ENCODE measurements at regions not wholly inside any gene's neighbourhood (a gene's known extent, or its start where the extent isn't known, plus 50 kb on each side); places are given as distances from the start of the nearest gene placed in this dataset.

DNA sequence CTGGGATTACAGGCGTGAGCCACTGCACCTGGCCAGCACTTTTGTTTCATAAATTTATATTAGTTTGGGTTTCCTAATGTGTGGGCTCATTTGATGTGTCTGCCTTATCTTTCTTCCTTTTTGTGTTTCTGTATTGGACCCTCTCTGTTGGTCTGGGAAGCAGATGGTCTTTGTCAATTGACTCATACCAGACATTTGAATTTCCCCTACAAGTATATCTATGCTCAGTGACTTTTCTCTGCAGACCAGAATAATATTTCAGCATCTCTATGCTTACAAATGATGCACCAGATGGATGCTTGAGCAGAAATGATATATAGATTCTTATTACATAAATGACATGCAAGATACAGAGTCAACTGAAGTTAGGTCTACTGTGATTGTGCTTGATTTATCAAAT lies 329.9 kb upstream of the SLCO3A1 start (continued):
- TF ChIP-seq FOSL1 (IDR thresholded peaks at IDR 0.05; ENCODE audit: low read depth): no peak
- no peak for TF ChIP-seq ZNF274 (IDR thresholded peaks at IDR 0.05; ENCODE audit: low read depth, low read length)

DNA sequence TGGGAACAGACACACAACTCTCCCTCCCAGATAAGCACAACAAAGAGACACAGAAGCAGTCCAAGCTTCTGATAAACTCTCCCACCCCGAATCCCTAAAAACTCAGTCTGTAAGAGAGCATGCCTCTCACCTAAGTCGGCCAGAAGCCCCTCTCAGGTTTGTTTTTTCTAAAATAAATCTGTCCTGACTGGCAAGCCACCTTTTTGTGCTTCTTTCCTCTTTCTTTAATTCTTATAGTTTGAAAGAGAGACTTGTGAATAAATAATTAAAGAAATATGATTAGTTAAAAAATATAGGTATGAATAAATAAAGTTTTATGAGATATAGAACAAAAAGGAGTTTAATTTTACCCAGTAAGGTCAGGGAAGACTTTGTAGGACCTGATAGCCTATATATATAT lies 329.0 kb upstream of the SLCO3A1 start:
- RAD21 ChIA-PET (ENCODE audit: low non-redundant PET in 1 of 2, low total read pairs in 2 of 2, uncharacterized antibody in 2 of 2, unreplicated experiment in 2 of 2): no interaction called here
- TF ChIP-seq, protein P1, sequence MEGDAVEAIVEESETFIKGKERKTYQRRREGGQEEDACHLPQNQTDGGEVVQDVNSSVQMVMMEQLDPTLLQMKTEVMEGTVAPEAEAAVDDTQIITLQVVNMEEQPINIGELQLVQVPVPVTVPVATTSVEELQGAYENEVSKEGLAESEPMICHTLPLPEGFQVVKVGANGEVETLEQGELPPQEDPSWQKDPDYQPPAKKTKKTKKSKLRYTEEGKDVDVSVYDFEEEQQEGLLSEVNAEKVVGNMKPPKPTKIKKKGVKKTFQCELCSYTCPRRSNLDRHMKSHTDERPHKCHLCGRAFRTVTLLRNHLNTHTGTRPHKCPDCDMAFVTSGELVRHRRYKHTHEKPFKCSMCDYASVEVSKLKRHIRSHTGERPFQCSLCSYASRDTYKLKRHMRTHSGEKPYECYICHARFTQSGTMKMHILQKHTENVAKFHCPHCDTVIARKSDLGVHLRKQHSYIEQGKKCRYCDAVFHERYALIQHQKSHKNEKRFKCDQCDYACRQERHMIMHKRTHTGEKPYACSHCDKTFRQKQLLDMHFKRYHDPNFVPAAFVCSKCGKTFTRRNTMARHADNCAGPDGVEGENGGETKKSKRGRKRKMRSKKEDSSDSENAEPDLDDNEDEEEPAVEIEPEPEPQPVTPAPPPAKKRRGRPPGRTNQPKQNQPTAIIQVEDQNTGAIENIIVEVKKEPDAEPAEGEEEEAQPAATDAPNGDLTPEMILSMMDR (IDR thresholded peaks at IDR 0.05 in 2 of 3, conservative IDR thresholded peaks at IDR 0.05 in 1 of 3; ENCODE audit: borderline replicate concordance in 1 of 3, insufficient read depth in 1 of 3, low read depth in 2 of 3, low read length in 2 of 3): no peak
- TF ChIP-seq ELF1 (IDR thresholded peaks at IDR 0.05; ENCODE audit: borderline replicate concordance, low read depth): no peak
- no peak for TF ChIP-seq EZH2phosphoT487 (IDR thresholded peaks at IDR 0.05; ENCODE audit: borderline replicate concordance)
- TF ChIP-seq FOSL1 (IDR thresholded peaks at IDR 0.05; ENCODE audit: low read depth): no peak
- TF ChIP-seq, protein P2, sequence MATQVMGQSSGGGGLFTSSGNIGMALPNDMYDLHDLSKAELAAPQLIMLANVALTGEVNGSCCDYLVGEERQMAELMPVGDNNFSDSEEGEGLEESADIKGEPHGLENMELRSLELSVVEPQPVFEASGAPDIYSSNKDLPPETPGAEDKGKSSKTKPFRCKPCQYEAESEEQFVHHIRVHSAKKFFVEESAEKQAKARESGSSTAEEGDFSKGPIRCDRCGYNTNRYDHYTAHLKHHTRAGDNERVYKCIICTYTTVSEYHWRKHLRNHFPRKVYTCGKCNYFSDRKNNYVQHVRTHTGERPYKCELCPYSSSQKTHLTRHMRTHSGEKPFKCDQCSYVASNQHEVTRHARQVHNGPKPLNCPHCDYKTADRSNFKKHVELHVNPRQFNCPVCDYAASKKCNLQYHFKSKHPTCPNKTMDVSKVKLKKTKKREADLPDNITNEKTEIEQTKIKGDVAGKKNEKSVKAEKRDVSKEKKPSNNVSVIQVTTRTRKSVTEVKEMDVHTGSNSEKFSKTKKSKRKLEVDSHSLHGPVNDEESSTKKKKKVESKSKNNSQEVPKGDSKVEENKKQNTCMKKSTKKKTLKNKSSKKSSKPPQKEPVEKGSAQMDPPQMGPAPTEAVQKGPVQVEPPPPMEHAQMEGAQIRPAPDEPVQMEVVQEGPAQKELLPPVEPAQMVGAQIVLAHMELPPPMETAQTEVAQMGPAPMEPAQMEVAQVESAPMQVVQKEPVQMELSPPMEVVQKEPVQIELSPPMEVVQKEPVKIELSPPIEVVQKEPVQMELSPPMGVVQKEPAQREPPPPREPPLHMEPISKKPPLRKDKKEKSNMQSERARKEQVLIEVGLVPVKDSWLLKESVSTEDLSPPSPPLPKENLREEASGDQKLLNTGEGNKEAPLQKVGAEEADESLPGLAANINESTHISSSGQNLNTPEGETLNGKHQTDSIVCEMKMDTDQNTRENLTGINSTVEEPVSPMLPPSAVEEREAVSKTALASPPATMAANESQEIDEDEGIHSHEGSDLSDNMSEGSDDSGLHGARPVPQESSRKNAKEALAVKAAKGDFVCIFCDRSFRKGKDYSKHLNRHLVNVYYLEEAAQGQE (IDR thresholded peaks at IDR 0.05; ENCODE audit: low read depth): no peak
- no peak for TF ChIP-seq EGR1 (IDR thresholded peaks at IDR 0.05; ENCODE audit: low read depth)
- TF ChIP-seq, protein P3, sequence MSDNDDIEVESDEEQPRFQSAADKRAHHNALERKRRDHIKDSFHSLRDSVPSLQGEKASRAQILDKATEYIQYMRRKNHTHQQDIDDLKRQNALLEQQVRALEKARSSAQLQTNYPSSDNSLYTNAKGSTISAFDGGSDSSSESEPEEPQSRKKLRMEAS (IDR thresholded peaks at IDR 0.05): no peak
- TF ChIP-seq ZFX (IDR thresholded peaks at IDR 0.05): no peak
- no peak for TF ChIP-seq CEBPB (IDR thresholded peaks at IDR 0.05; ENCODE audit: low read depth)
- no peak for TF ChIP-seq TCF7L2 (IDR thresholded peaks at IDR 0.05; ENCODE audit: borderline replicate concordance, extremely low read depth, insufficient read depth, insufficient read length)
- TF ChIP-seq RAD21 (IDR thresholded peaks at IDR 0.05; ENCODE audit: low read depth): no peak
- TF ChIP-seq CBX3 (IDR thresholded peaks at IDR 0.05; ENCODE audit: low read depth): no peak
- no peak for TF ChIP-seq POLR2A (IDR thresholded peaks at IDR 0.05; ENCODE audit: borderline replicate concordance, extremely low read depth, insufficient read depth, insufficient read length)
- no peak for TF ChIP-seq SIN3A (IDR thresholded peaks at IDR 0.05; ENCODE audit: low read depth)
- TF ChIP-seq, protein P4, sequence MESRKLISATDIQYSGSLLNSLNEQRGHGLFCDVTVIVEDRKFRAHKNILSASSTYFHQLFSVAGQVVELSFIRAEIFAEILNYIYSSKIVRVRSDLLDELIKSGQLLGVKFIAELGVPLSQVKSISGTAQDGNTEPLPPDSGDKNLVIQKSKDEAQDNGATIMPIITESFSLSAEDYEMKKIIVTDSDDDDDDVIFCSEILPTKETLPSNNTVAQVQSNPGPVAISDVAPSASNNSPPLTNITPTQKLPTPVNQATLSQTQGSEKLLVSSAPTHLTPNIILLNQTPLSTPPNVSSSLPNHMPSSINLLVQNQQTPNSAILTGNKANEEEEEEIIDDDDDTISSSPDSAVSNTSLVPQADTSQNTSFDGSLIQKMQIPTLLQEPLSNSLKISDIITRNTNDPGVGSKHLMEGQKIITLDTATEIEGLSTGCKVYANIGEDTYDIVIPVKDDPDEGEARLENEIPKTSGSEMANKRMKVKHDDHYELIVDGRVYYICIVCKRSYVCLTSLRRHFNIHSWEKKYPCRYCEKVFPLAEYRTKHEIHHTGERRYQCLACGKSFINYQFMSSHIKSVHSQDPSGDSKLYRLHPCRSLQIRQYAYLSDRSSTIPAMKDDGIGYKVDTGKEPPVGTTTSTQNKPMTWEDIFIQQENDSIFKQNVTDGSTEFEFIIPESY (IDR thresholded peaks at IDR 0.05; ENCODE audit: extremely low read depth, insufficient replicate concordance, low read length): no peak
- no peak for TF ChIP-seq SRF (IDR thresholded peaks at IDR 0.05; ENCODE audit: low read depth)
- TF ChIP-seq ZNF274 (IDR thresholded peaks at IDR 0.05; ENCODE audit: low read depth, low read length): no peak
- TF ChIP-seq EZH2 (IDR thresholded peaks at IDR 0.05): no peak
- TF ChIP-seq POLR2AphosphoS5 (IDR thresholded peaks at IDR 0.05; ENCODE audit: low read depth, low read length): no peak

More for the DNA sequence above, 329.0 kb upstream of the SLCO3A1 start:
- no peaks in the 10 kb centered on the region for H3K4me1 ChIP-seq (ENCODE audit: control insufficient read depth in 1 of 2, insufficient read depth in 2 of 2, low read length in 2 of 2)
- no peaks in the 10 kb centered on the region for H3K9me2 ChIP-seq (ENCODE audit: insufficient read depth)
- no peak overlapping the region for H2AFZ ChIP-seq (ENCODE audit: low read depth, low read length, poor library complexity, severe bottlenecking)
- no peak overlapping the region for H3K27ac ChIP-seq (ENCODE audit: low read depth, low read length)
- CTCF ChIA-PET: no interaction called here
- intact Hi-C loops (cut with micrococcal nuclease): no loop called here
- POLR2A ChIA-PET: no interaction called here
- H3K36me3 ChIP-seq (ENCODE audit: control insufficient read depth in 1 of 2, insufficient read depth in 2 of 2, low read length in 2 of 2): no peaks in the 10 kb centered on the region
- no peak for DNase-seq (ENCODE audit: low read depth, low spot score)
- no peak overlapping the region for H3K4me2 ChIP-seq (ENCODE audit: low read length)
- no TSS peak for BruUV-seq (replicated peaks)
- H4K20me1 ChIP-seq (ENCODE audit: insufficient read depth): no peaks in the 10 kb centered on the region
- H3K9me3 ChIP-seq (ENCODE audit: control insufficient read depth in 1 of 2, insufficient read depth in 1 of 2, low read depth in 1 of 2, low read length in 2 of 2): no peaks in the 10 kb centered on the region
- H3K27me3 ChIP-seq (ENCODE audit: insufficient read depth, low read length): peaks cover 5% of the 10 kb centered on the region; the same call in 1 of the 2 replicates
- ATAC-seq: no peak
- no peaks in the 10 kb centered on the region for H3K79me2 ChIP-seq (ENCODE audit: insufficient read depth, low read length)
- no peak overlapping the region for H3K9ac ChIP-seq (ENCODE audit: low read length)
- no peak overlapping the region for H3K4me3 ChIP-seq (replicated peaks in 1 of 2; ENCODE audit: low read depth in 1 of 2, low read length in 2 of 2)

All from HCT116 (cell line).